HG03175 (cell line): ENCODE measurements at regions not wholly inside any gene's neighbourhood (a gene's known extent, or its start where the extent isn't known, plus 50 kb on each side); places are given as distances from the start of the nearest gene placed in this dataset.

Experiments used
- ATAC-seq: cut with Tn5 transposase; IDR thresholded peaks from one replicate; pipeline ENCODE4 v1.9.1; 2021; ENCODE audit warnings: mild to moderate bottlenecking, moderate library complexity; ENCODE audit not compliant: unreplicated experiment

DNA sequence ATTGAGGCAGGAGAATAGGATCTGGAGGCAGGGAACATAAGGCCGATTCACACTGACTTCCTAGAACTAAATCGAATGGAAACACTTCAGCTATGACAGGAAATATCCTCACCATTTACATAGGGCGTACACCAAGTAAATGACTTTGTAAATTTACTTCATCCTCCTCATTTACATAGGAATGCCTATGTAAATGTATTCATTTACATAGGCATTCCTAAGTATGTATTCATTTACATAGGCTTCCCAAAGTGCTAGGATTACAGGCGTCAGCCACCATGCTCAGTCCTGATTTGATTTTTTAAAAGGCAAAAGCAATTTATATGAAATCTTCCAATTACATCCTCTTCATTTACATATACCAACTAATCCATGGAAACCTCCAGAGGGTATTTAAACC is 133.1 kb upstream of the RFC3 start:
- ATAC-seq, result no peak

DNA sequence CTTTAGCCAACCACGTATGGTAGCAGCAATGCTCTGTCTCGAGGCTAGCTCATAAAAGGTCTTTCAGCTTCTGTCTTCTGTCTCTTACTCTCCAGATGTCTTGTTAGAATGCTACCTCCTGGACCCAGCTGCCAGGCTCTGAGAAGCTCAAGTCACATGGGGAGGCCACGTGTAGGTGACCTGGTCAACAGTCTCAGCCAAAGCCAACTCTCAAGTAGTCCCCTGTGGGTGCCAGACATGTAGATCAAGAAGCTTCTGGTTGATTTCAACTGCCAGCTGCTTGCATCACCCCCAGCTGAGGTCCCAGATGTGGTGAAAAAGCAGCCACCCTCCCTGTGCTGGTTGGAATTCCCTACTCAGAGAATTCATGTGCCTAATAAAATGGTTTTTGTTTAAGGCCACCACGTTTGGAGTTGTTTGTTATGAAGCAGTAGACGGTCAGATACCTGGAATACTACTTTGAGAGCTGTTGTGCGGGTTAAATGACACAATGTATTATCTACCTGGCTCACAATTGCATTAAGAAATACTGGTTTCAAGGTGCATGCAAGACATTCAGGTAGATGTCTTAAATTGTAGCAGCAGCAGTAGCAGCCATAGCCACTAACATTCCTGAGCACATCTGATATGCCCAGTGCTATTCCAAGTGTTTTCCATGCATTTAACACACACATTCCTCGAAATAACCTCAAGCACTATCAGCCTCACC is 131.0 kb upstream of the RFC3 start:
- no peak for ATAC-seq

DNA sequence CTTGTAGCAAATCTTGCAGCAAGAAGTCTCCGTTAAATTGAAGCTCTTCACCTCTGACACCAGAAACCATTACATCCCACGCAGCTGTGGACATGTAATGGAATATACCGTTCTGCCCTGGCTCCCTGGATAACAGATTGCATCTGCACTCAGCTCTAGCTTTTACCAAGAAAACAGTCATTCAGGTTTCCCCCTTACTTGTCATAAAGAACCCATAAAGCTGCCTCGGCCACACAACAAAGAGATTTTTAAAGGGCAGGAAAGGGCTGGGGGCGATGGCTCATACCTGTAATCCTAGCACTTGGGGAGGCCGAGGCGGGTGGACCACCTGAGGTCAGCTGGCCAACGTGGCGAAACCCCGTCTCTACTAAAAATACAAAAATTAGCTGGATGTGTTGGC is 127.6 kb upstream of the RFC3 start:
- no peak for ATAC-seq

DNA sequence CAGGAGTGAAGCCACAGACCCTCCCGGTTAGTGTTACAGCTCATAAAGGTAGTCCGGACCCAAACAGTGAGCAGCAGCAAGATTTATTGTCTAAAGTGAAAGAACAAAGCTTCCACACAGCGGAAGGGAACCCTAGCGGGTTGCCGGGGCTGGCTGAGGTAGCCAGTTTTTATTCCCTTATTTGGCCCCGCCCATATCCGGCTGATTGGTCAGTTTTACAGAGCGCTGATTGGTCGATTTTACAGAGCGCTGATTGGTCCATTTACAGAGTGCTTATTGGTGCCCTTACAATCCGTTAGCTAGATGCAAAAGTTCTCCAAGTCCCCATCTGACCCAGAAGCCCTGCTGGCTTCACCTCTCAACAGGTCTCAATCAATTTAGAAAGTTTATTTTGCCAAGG is 126.0 kb upstream of the RFC3 start:
- no peak for ATAC-seq

DNA sequence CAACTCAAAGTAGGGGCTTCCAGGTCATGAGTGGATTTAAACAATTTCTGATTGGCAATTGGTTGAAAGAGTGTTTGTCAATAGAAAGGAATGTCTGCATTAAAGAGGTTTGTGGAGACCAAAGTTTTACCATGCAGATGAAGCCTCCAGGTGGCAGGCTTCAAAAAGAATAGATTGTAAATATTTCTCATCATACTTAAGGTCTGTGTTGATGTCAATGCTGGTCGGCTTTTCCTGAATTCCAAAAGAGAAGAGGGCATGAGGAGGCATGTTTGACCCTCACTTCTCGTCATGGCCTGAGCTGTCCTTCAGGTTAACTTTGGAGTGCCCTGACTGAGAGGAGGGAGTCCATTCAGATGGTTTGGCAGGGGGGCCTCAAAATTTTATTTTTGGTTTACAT is 125.4 kb upstream of the RFC3 start:
- no peak for ATAC-seq

DNA sequence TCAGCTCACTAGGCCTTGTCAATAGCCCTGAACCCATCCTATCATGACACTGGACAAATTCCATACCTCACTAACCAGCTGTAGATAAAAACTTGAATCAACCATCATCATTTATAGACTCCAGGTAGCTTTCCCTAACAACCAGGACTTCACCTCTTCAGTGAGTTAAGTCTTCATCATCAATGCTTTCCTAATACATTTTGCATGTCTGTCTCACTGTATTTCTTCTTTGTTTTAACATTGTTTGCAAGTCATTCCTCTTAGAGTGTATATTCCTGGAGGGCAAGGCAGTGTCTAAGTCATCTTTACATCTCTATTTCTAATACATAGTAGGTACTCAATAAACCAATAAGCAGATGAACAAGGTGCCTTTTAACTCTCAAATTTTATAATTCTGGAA is 123.4 kb upstream of the RFC3 start:
- no peak for ATAC-seq

DNA sequence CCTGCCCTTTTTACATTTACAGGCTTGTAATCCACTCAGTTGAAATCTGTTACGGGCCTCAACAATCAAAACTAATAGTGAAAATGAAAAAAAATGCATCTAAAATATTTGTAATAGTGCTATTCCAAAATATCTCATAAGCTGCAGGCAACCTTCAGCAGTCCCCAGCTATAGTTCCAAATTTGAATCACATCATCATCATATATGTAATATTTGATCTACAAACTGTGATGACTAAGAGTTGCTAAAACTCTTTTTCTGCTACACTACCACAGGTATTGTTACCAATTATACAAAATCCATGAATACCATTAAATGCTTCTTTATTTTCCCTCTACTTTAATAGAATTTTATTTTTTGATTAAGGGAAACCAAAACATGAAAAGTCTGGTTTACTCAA is 121.4 kb upstream of the RFC3 start:
- no peak for ATAC-seq

DNA sequence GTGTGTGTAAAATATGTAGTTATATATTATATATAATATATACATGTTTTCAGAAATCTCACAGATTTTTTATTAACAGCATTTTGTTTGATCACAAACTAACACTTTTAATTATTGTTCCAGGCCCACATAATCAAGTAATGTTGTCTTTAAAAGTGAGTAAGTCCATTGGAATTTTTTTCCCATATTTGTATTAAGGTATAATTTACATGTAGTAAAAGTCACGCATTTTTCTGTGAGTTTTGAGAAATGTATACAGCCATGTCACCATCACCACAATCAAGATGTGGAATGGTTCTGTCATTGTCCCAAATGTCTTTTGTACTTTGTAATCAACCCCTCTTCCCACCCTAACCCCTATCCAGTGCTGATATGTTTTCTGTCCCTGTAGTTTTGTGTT is 120.0 kb upstream of the RFC3 start:
- no peak for ATAC-seq

DNA sequence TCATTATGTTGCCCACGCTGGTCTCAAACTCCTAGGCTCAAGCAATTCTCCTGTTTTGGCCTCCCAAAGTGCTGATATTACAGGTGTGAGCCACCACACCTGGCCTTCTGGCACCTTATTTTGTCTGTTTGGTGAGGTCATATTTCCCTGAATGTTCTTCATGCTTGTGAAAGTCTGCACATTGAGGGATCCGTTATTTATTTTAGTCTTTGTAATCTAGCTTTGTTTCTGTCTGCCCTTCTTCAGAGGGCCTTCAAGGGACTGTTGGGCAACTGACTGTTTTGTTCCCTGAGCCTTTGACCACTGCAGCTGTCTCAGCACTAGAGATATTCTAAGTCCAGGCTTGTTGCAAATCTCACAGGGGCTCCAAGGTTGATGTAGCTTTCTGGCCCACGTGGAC is 110.5 kb upstream of the RFC3 start:
- ATAC-seq, result no peak

DNA sequence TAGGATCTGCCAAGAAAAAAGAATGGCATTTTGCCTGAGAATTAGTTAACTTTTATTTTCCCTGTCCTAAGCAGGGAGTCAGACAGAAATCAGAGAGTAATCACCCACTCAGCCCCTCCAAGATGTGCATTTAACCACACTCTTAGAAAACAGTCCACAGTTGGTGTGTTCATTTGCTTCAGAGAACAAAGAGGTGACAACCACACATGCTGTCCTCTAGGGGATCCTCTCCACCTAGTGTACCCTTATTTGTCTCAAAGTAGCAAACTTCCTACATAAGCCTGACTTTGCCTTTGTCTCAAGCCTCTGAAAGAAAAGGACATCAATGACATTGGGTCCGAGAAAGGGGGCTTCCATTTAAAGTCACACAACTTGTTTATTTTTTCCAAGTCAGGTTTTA is 107.0 kb upstream of the RFC3 start:
- no peak for ATAC-seq

DNA sequence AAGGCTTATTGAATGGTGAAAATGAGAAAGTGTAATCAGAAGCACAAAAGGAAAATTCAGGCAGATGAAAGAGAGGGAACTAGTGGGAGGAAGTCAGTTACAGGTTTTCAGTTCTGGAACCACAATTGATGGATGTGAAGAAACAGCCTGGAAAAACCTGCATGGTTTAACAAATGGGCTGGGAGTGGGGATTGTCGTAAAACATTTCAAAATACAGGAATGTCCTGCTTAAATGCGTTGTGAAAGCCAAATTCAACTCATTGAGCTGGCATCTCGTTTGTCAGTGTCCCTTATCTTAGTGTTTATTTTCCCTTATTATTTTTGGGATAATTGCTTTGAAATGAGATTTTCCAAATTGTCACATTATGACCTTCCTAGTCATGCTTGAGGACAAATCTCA is 106.5 kb upstream of the RFC3 start:
- no peak for ATAC-seq

DNA sequence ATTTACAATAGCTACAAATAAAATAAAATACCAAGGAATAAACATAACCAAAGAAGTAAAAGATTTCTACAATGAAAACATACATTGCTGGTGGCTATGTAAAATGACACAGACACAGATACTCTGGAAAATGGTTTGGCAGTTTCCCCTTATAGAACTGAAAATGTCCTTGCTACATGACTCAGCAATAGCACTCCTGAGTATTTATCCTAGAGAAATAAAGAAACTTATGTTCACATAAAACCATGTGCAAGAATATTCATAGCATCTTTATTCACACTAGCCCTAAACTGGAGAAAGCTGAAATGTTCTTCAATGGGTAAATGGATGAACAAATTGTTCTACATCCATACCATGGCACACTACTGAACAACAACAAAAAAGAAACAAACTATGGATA is 100.2 kb upstream of the RFC3 start:
- no peak for ATAC-seq

DNA sequence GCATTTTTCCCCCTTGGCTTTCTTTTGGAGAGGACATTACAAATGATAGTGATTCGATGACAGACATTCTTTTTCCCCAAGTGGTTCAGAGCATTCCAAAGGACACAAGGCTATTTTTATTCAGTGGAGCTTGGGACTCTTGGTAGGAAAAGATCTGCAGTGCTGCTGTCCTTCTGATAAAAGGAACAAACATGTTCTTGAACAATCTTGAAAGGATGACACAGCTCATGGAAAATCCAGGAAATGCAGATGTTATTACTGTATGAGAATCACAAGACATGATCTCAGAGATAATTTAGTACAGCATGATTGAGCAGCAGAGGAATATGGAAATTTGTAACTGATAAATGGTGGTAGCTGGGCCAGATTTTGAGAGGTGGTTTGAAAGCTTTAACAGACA is 96.2 kb upstream of the RFC3 start:
- no peak for ATAC-seq

DNA sequence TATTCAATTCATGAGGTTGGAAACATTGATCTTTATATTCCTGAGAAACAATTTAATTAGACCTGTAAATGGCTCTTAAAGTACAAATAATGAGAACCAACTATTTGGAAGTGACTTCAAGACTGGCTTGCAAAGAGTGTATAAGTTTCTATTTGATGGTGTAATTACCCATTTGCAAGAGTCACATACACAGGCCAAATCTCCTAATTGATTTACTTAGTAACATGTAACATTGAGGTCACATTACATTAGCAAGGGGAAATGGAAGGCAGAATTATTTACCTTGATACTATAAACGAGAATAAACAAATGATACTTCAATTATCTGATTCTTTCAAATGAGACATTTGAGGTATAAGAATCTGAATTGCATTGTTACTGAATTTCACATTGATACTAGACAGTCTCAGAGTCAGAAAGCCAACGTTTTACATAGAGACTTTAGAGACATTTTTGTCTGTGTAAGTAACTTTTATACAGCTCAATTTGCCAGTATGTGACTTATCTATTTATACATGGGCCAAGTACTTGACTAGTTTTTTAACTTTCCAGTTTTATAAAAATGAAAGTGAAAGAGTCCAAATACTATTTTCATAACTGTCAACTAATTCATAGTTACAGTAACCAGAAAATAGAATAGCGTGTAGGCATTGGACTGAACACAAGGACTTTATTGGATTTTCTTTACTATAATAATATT is 95.6 kb upstream of the RFC3 start:
- peak; percentile 39 for ATAC-seq

DNA sequence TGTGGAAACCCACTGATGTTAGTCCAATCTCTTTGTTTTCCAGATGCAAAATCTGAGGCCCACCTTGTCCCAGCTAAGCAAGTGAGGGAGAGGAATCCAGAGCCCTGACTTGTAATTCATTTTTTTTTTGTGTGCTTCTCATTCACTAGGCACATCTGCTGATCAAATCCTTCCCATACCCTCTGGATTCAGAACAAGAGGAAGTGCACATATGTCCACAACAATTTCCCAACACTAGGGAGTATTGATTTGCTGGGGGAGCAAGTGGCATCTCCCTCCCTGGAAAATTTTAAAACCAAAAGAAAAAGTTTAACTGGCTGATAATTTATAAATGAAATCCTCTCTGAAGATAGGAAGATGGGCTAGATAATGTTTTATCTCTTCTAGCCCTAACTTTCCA is 94.6 kb upstream of the RFC3 start:
- ATAC-seq, result no peak

DNA sequence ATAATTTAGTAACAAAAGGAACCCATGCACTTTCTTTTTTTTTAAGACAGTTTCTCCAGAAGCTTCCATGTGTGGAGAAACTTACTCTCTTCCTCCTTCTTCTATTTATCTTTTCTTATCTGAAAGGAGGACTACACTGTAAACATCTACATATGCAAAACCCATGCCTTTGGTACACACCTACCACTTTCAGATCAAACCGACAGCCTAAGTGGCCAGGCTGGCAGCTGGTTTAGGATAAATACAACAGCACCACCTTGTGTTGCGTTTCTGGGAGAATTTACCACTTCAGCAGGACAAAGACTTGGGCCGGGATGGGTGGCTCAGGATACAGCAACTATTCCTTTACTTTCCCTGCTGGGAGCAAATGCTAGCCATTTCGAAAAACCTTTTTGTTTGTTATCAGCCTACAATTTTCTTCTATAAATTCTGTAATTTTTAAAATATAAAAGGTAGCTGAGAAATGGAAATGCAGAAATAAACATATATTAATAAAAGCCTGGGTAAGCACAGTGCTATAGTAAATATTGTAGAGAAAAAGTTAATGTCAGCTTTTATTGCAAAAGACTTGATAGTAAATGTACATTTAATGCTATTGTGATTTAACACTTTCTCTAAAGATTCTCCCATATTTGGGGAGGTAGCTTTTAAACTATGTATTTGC is 94.0 kb upstream of the RFC3 start:
- peak; percentile 79 for ATAC-seq

DNA sequence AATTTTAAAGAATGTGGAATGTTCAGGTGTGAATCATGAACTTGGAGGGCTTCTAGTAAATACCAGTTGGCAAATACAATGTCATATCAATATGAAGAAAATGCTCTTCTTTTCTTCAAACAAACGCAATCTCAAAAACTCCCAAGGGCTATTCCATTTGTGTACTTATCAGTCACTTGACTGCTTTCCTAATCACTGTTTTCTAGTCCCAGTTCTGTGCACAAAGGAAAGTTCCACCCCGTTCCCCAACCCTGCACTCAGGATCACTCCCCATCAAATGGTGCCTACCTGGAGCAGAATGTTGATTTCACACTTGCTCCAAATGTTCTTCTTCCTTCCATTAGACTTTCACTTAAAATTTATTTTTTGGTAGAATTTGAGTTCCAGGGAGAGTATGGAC is 92.6 kb upstream of the RFC3 start:
- ATAC-seq, result no peak

DNA sequence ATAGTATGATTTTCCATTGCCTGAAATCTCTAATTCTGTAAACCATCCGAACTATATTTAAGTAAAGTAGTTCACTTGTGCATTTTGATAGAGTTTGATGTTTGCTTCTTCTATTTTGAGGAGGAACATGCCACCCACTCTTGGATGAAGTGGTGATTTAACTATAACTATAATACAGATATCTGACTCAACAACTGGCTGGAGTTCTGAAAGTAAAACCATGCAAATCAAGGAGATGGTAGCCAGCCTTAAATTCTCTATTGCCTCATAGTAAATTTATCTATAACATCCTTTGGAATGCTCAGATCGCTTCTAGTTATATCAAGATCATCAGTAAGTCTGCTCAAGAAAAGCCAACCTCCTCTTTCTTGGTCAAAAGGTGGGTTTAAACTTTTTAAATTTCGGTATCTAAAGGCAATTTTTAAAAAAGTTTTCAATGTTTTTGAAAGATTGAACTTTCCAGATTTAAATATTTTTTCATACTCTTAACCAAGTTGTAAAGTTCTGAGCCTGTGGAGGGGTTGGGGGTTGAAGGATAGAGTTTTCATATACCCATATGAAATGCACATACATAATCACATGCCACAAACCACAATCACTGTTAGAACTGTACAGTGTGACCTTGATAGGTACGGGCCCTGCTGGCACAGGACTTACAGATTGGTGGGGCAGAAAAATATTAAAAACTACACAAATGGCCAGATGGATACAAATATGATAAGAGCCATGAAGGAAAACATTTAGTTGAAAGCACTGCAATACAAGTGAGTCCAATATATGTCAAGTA is 90.5 kb upstream of the RFC3 start:
- ATAC-seq, result no peak

DNA sequence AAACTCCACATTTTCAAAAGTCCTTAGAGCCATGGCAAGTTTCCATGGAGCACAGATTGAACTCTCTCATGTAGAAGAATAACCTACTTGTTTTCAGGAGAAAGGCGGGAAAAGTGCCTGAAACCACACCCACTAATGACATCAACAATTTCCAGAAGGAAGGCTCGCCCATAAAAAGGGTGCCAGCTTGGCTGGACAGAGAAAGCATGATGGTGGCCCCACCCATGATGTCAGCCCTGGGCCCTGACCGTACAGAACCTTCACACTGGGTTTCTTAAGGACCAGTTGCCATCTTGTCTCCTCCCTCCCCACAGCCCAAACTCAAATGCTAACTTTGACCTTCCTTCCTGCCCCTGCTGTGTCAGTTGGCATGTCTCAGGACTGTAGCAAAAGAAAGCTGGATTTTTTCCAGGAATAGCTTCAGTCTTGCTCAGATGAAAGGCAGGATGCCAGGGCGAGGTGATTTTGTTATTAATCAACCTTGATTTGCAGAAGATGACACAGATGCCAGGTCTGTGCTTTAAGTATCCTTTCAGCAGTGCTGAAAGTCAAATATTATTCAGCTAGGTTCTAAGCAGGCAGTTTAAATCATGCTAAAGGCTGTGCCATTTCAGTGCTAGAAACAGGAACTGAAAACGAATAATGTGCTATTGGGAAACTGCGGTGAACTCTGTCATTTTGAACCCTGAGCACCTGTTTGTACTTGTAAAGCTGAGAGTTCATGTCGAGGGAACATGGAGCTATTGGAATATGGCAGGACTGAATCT is 89.5 kb upstream of the RFC3 start:
- peak; percentile 88 for ATAC-seq

DNA sequence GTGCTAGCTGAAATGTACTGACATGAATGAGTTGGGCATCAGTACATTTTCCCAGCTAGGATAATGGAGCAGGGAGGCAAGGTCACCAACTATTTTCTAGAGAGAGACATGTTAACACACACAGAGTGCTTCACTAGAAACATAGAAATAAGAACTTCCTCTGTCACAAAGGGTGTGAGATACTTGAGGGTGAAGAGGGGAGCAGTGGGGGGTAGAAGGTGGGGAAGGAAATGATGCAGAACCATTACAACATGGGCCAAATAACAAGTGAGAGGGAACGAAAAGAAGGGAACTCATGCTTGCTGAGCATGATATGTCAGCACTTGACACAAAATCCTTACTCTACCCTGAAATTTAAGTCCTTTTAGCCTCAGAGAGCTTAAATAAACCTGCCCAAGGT is 87.8 kb upstream of the RFC3 start:
- no peak for ATAC-seq

DNA sequence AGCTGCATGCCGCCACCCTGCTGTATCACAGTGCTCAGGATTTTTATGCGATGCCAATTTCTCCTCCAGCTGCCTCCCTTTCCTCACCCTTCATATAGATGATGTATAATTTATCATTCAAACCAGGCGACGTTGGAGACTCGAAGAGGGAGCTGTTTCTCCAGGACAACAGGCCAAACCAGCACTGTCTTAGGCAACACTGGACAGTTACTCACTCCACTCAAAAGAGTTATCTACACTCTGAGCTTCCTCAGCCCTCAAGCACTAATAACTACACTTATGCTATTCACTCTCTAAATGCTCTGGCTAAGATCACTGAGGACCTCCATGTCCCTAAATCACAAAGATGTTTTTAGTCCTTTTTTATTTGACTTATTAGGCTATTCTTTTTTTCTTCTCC is 87.3 kb upstream of the RFC3 start:
- ATAC-seq, result no peak
